Suppressor macrophage (primary cell): ENCODE measurements at regions not wholly inside any gene's neighbourhood (a gene's known extent, or its start where the extent isn't known, plus 50 kb on each side); places are given as distances from the start of the nearest gene placed in this dataset.
"Not testable (repeated sequence)": the region's sequence is repeated elsewhere in the genome, so short reads cannot be mapped to it uniquely, and the experiment has no call there.

Experiments used
- DNase-seq, 4 experiments: peaks; one replicate each; pipeline ENCODE4 v3.0.0-alpha.2; 2020 to 2022

DNA sequence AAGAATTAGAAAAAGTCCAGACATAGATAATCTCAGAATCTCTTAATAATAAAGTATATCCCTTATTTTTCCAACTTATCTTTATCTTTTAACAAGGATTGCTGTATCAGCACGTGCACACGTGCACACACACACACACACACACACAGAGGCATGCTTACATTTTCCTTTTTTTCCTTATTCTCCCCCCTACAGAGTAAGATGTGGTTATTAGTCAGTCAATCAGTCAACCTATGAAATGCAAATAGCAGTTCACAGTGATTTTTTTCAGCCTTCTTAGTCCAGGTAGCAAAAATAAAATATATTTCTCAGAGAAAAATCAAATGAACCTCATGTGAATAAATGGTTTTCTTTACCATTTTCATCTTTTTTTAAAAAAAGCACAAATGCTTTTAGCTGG lies 506.2 kb upstream of the SLC39A10 start:
- DNase-seq, result no peak

DNA sequence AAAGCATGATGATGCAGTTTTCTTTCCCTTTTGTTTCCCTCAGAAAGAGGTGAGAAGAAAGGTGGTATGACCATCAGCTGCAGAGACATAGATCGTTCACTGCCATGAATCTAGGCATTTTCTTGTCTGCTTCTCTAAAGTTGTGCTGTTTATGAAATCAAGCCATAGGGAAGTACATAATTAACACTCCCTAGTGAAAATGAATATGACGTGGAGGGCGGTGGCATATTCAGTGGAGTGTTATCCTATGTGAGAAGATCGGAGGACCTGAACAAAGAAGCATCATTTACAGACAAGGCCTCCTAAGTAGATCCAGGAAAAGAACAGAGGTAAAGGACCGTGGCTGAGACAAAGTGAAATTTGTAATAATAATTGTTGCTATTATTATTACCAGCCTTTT lies 509.0 kb upstream of the SLC39A10 start:
- no peak for DNase-seq

DNA sequence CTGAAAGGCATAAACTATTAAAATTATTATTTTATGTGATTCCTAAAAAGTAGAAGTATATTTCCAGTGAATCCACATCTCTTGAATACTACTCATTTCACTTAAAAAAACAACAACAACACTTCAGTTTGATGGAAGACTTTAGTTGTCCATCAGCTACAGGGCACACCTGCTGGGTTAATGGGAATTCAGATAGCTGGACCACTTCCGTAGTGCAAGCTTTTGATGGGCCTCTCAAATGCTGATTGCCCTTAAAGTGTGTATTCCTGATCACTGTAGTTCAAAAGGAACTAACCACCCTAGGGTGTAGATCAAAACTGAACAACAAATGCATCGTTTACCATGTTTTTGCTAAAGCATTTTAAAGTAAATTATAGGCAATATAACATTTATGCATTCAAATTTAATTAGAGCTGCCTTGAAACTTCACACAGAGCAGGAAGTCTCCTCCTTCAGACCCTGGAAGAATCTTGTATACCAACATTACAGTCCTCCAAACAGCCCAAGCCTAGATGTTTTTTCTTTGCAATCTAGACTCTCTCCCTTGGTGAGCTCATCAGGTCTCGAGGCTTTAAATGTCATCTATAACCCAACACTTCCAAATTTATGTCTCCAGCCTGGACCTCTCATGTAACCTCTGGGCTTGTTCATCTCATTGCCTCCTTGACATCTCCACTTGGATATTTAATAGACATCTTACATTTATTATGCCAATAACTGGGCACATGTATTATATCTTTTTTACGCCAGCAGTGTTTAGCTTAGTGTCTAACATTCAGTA lies 510.1 kb upstream of the SLC39A10 start:
- DNase-seq, result no peak

DNA sequence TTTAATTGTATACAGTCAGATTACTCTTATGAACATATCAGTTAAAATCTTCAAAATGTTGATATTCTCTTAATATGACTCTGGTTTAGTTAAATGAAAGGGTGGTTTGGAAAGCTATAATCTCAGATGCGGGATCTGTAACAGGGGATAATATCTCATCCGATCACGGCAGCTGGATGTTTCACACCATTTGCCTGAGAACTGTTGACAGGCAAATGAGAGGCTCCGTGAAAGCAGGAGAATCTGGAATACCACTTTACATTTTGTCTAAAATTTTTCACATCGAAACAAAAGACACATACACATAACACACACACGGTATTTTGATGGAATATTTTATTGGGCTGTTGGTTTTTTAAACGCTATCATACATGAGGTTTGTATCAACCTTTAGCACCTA lies 518.6 kb upstream of the SLC39A10 start:
- DNase-seq, result no peak

DNA sequence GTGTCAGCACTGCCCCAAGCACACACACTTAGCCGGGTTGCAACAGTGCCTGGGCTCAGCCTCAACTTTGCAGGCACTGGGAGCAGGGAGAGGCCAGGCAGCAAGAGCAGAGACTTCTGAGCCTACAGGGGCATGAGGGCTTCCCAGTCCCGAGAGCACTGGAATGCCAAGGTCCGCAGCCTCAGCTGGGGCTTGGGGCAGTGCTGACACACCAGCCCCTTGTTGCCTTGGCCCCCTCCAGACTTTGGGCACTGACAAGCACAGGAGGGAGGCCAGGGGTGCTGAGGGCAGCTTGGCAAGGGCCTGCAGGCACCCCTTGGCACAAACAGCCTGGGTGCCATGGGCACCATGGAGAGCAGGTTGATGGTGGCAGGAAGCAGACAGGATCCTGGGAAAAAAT lies 531.1 kb upstream of the SLC39A10 start:
- DNase-seq, result not testable (repeated sequence)

DNA sequence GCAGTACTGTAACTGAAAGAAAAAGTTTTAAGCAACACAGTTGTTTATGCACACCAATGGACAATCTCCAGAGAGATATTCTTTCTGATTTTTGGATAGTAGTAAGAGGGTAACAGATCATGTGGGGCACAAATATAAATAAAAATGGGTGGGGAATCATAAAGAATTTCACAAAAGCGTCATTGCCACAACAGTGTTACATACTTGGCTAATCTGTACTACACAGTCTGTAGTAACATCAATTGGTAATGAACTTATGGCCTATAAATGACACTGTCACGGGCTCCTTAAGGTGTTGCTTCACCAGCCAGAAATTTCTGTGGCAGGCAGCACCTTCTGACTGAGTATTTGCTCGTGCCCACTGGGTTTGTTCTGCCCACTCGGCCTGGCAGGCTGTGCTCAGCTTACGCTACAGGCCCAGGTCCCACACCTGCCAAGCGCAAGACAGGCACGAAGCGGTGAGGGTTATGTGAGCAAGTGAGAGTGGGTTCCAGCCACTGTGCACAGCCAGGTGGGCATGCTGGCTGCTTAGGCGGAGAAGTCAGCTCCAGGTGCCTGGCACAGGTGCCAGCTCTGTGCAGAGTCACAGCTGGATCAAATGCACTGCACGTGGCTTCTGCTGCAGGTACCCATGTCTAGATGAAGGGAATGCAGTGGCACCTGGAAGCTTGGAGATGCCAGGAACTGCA lies 532.5 kb upstream of the SLC39A10 start:
- DNase-seq, result no peak

DNA sequence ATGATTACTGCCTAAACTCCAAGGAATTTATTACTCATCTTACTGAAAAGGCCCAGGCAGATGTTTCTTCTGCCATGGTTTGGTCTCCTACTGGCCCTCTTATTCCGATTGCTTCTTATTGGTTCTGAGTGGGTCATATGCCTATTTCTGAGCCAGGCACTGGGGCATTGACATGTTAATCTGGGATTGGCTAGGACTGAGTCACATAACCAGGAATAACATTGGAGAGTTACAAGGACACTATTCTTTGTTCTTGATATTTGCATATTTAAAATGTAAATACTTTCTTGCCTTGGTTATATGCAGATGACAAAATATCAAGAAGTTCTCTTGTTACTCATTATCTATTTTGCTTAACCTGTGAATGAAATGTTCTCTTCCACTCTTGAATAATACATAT lies 534.4 kb upstream of the SLC39A10 start:
- no peak for DNase-seq

DNA sequence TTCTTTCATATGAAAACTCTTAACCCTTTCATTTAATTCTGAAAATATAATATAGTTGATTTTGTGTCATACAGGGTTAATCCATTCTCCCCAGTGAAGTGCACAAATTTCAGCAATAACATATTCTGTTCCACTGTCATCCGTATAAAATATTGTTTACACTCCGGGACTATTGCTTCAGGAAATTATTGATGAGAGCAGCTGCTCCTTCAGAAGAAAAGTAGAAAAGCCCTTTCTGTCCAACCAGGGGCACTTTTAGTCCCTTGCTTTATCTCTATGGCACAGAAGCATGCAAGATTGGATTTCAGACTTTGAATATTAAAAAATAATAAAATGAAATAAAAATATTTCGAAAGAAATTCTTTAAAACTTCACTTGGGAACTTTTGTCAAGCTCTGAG lies 535.7 kb upstream of the SLC39A10 start:
- DNase-seq, result no peak

DNA sequence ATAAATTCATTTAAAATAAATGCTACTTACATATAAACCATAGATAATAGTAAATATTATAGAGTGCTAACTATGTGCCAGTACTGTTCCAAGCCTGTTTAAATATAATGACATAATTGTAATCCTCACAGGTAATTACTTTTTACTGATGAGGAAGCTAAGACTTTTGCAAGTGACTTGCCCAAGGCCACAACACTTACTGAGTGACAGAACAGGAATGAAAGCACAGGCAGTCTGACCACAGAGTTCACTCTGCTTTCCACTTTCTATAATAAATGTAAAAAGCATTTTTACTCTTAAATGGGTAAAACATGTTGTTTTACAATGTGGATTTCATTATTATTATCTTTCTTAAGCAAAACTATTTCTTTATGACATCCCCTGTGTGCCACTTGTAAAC lies 537.8 kb upstream of the SLC39A10 start:
- DNase-seq, result no peak

DNA sequence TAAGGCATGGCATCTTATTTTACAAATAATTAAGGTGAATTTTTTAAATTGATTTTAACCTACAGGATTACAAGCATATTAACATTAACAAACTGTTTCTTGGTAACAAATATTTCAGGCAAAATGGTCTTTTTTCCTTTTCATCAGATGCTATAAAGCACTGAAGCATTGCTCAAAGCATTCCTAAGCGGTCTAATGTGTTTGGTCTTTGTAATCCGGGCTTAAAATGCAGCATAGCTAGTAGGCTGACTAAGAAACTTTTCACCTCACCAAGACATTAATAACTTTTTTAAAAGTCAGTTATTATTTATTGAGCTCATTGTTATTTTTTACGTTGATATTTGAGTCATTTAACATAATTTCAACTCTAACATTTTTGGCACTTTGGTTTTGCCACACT lies 538.8 kb upstream of the SLC39A10 start:
- DNase-seq, result no peak

DNA sequence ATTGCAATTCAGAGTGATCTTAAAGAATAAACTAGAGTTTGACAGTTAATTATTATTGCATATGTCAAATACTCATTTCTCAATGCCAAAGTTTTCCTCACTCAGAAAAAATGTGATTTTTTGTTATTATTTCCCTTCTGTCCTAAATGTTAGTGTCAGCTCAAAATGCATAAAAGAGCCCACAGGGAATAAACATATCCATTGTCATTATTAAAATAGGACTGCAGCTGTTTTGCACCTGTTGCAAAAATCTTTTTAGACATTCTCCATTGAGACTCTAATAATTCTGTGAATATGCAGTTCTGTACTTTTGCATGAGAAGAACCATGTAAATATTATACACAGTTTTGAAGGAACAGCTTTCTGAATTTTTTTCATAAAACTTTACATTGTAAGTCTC lies 540.0 kb upstream of the SLC39A10 start:
- no peak for DNase-seq

DNA sequence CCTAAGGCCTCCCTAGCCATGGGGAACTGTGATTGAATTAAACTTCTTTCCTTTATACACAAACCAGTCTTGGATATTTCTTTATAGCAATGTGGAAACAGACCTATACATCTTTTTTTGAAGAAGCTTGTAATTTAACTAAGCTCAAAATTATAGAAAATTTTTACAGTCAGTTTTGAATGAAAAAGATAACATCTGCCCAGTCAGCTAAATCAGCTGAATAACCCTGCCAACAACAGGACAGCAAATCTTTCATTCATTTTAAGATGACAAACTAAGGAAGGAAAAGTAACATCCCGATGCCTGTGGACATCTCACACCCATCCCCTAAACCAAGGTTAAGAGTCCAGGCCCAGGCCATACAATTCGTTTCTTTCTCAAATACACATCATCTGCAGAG lies 541.3 kb upstream of the SLC39A10 start:
- DNase-seq, result no peak

DNA sequence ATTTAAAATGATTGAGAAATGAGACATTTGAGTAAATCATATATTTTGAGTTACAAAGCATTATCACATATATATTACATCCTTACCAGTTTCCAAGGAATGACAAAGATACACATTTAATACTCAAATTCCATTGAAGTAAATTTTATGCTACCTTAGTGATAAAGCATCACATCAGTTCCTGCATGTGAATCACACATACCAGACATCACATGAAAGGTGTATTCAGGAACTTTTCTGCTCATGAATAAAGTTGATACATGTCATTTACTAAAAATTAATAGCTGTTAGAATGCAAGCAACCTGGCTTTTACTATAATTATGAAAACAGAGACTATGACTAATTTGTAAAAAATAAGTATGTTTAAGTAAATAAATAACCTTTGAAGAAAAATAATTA lies 548.8 kb upstream of the SLC39A10 start:
- no peak for DNase-seq

DNA sequence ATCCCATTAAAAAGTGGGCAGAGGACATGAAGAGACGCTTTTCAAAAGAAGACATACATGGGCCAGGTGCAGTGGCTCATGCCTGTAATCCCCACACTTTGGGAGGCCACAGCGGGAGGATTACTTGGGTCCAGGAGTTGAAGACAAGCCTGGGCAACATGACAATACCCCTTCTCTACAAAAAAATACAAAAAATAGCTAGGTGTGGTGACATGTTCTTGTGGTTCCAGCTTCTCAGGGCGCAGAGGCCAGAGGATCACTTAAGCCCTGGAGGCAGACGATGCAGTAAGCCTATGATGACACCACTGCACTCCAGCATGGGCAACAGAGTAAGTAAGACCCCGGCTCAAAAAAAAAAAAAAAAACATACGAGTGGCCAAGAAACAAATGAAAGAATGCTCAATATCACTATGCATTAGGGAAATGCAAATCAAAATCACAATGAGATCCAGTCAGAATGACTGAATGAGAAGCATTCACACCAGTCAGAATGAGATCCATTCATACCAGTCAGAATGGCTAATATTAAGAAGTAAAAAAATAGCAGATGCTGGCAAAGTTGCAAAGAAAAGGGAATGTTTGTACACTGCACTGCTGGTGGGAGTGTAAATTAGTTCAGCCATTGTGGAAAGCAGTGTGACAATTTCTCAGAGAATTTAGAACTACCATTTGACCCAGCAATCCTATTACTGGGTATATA lies 550.2 kb upstream of the SLC39A10 start:
- no peak for DNase-seq

DNA sequence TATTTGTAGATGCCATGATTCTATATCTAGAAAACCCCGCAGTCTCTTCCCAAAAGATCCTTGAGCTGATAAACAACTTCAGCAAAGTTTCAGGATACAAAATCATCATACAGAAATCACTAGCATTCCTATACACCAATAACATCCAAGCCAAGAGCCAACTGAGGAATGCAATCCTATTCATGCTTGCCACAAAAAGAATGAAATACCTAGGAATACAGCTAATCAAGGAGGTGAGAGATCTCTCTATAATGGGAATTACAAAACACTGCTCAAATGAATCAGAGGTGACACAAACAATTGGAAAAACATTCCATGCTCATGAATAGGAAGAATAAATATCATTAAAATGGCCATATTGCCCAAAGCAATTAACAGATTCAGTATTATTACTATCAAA lies 551.4 kb upstream of the SLC39A10 start:
- no peak for DNase-seq

DNA sequence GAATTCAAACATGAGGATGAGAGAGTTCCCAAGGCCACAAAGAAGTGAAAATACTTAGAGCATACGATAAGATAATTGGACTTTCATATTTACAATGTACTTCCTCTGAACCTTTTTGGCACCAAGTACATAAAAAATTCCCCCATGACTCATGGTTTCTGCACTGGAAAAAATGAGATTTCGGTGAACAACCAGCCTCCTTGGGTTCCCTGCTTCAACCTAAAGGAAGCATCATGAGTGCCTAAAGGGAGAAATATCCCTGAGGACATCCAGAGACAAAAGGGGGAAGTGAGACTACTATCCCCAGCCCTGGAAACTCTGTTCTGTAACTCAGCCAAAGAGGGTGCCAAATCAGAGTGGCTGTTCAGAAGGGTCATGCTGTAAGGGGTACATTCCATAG lies 562.7 kb upstream of the SLC39A10 start:
- peak in 2 of 4 experiments; percentile 1 to 2 for DNase-seq

DNA sequence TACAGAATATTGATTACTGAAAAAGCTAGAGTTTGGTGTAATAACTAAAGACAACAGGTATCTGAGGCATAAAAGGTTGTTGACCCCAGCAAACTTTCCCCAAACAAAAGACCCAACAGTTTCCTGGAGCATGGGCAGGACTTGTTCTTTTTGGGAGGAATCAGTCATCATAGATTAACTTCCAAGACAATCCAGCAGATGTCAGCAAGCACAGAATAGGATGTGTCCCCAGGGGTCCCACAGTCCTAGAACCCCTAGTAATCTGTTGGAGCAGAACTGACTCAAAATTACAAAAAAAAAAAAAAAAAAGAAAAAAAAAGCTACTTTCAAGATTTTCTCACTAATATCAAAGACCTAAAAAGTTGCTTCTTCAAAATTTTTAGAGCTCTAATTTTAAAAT lies 564.7 kb upstream of the SLC39A10 start:
- no peak for DNase-seq

DNA sequence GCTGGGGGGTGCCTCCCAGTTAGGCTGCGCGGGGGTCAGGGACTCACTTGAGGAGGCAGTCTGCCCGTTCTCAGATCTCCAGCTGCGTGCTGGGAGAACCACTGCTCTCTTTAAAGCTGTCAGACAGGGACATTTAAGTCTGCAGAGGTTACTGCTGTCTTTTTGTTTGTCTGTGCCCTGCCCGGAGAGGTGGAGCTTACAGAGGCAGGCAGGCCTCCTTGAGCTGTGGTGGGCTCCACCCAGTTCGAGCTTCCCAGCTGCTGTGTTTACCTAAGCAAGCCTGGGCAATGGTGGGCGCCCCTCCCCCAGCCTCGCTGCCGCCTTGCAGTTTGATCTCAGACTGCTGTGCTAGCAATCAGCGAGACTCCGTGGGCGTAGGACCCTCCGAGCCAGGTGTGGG lies 584.2 kb upstream of the SLC39A10 start:
- DNase-seq, result not testable (repeated sequence)

DNA sequence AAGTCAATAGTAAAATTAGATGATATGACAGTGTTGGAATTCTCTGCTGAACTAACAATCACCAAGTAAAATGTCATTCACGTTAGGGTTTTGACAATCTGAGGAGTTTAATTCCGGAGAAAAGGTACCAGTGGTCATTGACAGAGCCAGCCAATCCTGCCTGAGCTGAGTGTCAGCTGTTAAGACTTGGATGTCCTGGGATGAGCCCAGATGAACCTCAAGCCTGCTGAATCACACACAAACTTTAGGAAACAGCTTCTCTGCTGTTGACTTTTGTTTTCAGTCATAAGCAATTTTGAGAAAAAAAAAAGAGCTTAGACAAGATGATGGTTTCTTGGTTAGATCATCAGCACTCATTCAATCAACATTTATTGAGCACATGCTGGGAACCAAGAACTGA lies 600.0 kb upstream of the SLC39A10 start:
- DNase-seq, result no peak

DNA sequence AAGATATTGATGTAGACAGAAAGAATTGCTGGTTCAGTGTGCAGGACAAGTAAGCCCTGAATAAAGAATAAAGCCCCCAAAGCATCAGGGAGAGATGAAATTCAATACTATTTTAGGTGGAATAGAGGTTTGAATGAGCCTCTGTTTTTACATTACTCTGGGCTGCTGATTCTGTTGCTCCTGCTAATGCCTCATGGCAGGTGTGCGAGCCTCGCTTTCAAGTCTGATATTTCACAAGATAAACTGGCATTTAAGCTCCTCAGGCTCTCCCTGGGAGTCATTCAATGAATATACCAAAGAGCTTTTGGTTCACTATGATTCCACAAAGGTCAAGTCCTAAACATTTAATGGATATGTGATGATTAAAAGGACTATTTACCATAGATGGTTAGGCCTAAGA lies 601.0 kb upstream of the SLC39A10 start:
- DNase-seq, result no peak

DNA sequence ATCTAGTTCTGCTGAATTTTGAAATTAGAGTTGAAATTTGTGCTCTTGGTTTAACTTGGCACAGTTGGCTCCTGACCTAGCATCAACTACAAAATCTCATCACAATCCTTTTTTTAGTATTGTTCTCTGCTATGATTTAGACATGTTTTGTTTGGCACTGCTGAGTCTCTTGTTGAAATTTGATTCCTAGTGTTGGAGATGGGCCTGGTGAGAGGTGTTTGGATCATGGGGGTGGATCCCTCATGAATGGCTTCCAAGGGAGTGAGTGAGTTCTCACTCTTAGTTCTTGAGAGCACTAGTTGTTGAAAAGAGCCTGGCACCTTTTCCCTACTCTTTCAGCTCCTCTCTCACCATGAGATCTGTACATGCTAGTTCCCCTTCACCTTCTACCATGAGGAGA lies 605.6 kb upstream of the SLC39A10 start:
- no peak for DNase-seq

DNA sequence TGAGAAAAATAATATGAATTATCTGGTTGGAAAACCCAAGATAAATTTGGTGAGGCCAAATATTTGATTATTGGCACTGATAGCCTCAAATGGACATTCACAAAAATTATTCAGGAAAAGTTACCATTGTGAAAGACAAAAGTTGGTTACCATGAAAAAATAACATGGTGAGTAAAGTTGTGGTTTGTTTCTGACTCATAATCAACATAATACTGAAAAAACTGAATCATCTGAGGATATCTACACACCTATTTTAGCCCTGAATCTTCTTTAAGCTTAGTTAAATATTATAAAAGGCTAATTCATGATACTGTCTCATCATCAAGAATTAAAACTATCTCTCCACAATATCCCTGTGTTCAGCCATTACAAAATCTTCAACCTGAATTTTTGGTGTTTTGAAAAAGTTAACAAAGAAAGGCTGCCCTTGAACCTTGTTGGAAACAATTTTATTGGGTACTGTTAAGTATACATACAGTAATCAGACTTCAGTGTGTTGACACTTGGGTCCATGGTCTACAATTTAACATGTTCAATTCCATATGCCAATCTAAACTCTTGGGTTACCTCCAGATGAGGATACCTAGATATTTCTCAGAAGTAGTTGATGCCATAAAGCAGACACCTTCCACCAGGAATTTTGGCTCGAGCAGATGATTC lies 607.5 kb upstream of the SLC39A10 start:
- no peak for DNase-seq

DNA sequence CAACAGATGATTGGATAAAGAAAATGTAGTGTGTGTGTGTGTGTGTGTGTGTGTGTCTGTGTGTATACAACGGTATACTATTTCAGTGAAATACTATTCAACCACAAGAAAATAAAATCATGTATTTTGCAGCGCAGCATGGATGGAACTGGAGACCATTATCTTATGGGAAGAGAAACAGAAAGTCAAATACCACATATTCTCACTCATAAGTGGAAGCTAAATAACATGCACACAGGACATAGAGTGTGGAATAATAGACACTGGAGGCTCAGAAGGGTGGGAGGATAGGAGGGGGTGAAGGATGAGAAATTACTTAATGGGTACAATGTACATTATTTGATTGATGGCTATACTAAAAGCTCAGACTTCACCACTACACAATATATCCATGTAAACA lies 609.1 kb upstream of the SLC39A10 start:
- DNase-seq, result no peak
